ENCODE measurements at regions not wholly inside any gene's neighbourhood (a gene's known extent, or its start where the extent isn't known, plus 50 kb on each side); places are given as distances from the start of the nearest gene placed in this dataset.

GRCh38 chr6:210778-211374, 81.4 kb upstream of the DUSP22 start:
- in situ Hi-C loops (cut with MboI; ENCODE audit: low sequenced_read_pairs, unreplicated experiment): no loop called here
- DNase-seq (ENCODE audit: low spot score): no peak
- TF ChIP-seq CTCF (IDR thresholded peaks at IDR 0.05; ENCODE audit: borderline replicate concordance, control extremely low read depth, extremely low read depth, insufficient read depth, missing control alignments): no peak

GRCh38 chr6:211871-212497, 80.3 kb upstream of the DUSP22 start:
- no peak for TF ChIP-seq CTCF (IDR thresholded peaks at IDR 0.05; ENCODE audit: borderline replicate concordance, control extremely low read depth, extremely low read depth, insufficient read depth, missing control alignments)
- in situ Hi-C loops (cut with MboI; ENCODE audit: low sequenced_read_pairs, unreplicated experiment): no loop called here
- no peak for DNase-seq (ENCODE audit: low spot score)

- no peak for DNase-seq (ENCODE audit: low spot score)
- no peak for TF ChIP-seq CTCF (IDR thresholded peaks at IDR 0.05; ENCODE audit: borderline replicate concordance, control extremely low read depth, extremely low read depth, insufficient read depth, missing control alignments)
- in situ Hi-C loops (cut with MboI; ENCODE audit: low sequenced_read_pairs, unreplicated experiment): no loop called here
Measured at GRCh38 chr6:213284-213683, 79.0 kb upstream of the DUSP22 start.

GRCh38 chr6:214428-214827, 77.9 kb upstream of the DUSP22 start:
- TF ChIP-seq CTCF (IDR thresholded peaks at IDR 0.05; ENCODE audit: borderline replicate concordance, control extremely low read depth, extremely low read depth, insufficient read depth, missing control alignments): no peak
- in situ Hi-C loops (cut with MboI; ENCODE audit: low sequenced_read_pairs, unreplicated experiment): no loop called here
- DNase-seq (ENCODE audit: low spot score): no peak

GRCh38 chr6:215335-216034, 76.8 kb upstream of the DUSP22 start:
- in situ Hi-C loops (cut with MboI; ENCODE audit: low sequenced_read_pairs, unreplicated experiment): no loop called here
- no peak for DNase-seq (ENCODE audit: low spot score)
- TF ChIP-seq CTCF (IDR thresholded peaks at IDR 0.05; ENCODE audit: borderline replicate concordance, control extremely low read depth, extremely low read depth, insufficient read depth, missing control alignments): no peak

GRCh38 chr6:217048-217659, 75.1 kb upstream of the DUSP22 start:
- DNase-seq (ENCODE audit: low spot score): no peak
- peak; percentile 66 for TF ChIP-seq CTCF (IDR thresholded peaks at IDR 0.05; ENCODE audit: borderline replicate concordance, control extremely low read depth, extremely low read depth, insufficient read depth, missing control alignments)
- in situ Hi-C loops (cut with MboI; ENCODE audit: low sequenced_read_pairs, unreplicated experiment): no loop called here

All from GM13976 (cell line).